ENCODE measurements at regions not wholly inside any gene's neighbourhood (a gene's known extent, or its start where the extent isn't known, plus 50 kb on each side); places are given as distances from the start of the nearest gene placed in this dataset.

DNA sequence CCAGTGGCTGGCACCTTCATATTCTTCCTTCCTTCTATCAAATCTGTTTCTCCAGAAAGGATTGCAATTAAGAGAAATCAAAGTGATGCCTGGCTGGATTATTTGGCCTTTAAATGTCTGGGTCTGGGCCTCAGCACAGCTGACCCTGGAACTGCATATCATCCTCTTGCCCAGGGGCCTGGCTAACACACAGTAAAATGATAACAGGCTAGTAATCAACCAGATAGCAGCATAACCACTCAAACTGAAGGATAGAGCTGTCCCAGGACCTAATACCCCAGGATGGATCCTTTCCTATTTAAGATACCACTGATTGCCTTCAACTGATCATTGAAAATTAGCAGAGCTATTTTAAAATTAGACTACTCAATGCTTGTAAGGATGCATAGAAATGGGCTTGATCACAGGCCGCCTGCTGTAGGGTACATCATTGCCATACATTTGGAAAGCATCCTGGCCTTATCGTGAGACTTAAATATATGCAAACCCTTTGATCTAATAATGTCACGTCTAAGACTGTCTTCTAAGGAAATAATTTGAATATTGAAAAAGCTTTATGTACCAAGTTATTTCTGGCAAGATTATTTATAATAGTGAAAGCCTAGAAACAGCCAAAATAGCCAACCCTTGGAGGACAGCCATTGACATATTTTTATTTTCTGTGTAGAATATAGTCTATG lies 144.0 kb upstream of the CHST15 start:
- H3K4me3 ChIP-seq (ENCODE audit: low read depth, low read length) = no peak overlapping the region
- TF ChIP-seq, protein P1, sequence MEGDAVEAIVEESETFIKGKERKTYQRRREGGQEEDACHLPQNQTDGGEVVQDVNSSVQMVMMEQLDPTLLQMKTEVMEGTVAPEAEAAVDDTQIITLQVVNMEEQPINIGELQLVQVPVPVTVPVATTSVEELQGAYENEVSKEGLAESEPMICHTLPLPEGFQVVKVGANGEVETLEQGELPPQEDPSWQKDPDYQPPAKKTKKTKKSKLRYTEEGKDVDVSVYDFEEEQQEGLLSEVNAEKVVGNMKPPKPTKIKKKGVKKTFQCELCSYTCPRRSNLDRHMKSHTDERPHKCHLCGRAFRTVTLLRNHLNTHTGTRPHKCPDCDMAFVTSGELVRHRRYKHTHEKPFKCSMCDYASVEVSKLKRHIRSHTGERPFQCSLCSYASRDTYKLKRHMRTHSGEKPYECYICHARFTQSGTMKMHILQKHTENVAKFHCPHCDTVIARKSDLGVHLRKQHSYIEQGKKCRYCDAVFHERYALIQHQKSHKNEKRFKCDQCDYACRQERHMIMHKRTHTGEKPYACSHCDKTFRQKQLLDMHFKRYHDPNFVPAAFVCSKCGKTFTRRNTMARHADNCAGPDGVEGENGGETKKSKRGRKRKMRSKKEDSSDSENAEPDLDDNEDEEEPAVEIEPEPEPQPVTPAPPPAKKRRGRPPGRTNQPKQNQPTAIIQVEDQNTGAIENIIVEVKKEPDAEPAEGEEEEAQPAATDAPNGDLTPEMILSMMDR (IDR thresholded peaks at IDR 0.05; ENCODE audit: insufficient read depth, low read depth, low read length) = no peak
- no peak for DNase-seq (ENCODE audit: low read depth)

DNA sequence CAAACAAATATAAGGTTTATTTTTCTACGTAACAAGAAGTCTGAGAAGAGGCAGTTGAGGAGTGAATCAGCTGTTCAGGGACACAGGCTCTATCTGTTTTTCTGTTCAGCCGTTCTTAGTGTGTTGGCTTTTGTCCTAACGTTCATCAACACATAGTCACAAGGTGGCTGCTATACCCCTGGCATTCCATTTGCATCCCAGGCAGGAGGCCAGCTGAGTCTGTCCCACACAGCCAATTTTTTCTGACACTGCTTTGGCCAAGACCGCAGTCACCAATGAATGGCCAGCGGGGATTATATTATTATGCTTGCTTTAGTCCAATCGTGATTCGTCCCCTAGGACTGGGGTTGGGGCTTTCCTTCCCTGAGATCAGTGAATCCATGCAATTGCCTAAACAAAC lies 143.4 kb upstream of the CHST15 start:
- no peak overlapping the region for H3K4me3 ChIP-seq (ENCODE audit: low read depth, low read length)
- DNase-seq (ENCODE audit: low read depth) = no peak
- TF ChIP-seq, protein P1 (IDR thresholded peaks at IDR 0.05; ENCODE audit: insufficient read depth, low read depth, low read length) = no peak

DNA sequence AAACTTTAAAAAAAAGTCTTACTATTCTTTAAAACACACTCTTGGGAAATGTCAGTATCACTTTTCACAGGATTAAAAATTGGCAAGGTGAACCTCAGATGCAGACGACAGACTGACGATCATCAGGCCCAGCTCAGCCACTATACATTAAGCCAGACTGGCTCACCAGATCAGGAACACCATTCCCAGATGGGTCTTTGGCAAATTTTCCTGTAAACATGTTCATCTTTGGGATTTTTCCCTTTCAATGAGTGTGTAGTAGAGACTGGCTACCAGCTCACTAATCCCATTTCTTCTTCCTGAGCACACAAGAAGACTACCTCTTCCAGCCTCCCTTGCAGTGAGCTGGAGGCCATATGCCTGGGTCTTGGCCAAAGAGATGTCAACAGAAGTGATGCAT lies 142.7 kb upstream of the CHST15 start:
- no peak overlapping the region for H3K4me3 ChIP-seq (ENCODE audit: low read depth, low read length)
- TF ChIP-seq, protein P1 (IDR thresholded peaks at IDR 0.05; ENCODE audit: insufficient read depth, low read depth, low read length) = no peak
- no peak for DNase-seq (ENCODE audit: low read depth)

DNA sequence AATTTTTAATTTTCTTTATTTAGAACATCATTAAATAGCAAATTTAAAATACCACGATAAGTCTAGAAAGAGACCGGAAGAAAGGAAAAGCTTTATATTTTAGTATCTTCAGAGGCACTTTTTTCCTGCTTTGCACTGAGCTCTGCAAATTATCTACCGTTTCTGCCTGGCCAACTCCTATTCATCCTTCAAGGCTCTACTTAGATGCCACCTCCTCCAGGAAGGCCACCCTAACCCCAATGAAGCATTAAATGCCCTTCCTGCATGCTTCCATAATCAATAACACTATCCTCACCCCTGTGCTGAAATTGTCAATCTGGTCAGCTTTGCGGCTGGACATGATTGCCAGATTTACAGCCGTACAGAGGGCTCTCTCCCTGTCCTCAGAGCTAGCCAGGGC lies 141.8 kb upstream of the CHST15 start:
- DNase-seq (ENCODE audit: low read depth) = no peak
- TF ChIP-seq, protein P1 (IDR thresholded peaks at IDR 0.05; ENCODE audit: insufficient read depth, low read depth, low read length) = no peak
- no peak overlapping the region for H3K4me3 ChIP-seq (ENCODE audit: low read depth, low read length)

DNA sequence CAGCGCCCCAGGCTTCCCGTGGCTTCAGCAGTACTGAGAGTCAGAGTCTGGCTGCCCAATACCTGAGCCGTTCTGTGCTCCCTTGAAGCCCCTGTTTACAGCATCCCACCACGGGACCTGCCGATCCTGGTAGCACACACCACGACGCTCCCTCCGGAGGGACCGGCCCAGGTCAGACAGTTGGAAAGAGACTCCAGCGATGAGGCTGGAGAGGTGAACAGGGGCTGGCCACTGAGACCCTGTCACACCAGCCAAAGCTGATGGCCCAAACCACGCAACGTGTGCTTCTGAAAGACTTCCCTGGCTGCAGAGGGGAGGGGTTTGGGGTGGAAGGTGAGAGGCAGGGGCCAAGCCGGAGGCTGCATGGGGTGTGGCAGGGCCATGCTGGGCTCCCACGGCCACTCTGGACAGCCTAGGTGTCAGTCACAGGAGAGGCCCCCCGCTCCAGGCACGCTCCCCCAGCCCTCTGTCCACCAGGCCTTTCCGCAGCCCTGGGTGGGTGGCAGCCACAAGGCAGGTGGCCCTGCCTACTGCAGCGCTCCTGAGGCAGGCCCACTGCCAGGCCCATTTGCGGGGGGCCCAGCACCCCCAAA lies 140.2 kb upstream of the CHST15 start:
- TF ChIP-seq, protein P1 (IDR thresholded peaks at IDR 0.05; ENCODE audit: insufficient read depth, low read depth, low read length) = no peak
- DNase-seq (ENCODE audit: low read depth) = no peak
- no peak overlapping the region for H3K4me3 ChIP-seq (ENCODE audit: low read depth, low read length)

DNA sequence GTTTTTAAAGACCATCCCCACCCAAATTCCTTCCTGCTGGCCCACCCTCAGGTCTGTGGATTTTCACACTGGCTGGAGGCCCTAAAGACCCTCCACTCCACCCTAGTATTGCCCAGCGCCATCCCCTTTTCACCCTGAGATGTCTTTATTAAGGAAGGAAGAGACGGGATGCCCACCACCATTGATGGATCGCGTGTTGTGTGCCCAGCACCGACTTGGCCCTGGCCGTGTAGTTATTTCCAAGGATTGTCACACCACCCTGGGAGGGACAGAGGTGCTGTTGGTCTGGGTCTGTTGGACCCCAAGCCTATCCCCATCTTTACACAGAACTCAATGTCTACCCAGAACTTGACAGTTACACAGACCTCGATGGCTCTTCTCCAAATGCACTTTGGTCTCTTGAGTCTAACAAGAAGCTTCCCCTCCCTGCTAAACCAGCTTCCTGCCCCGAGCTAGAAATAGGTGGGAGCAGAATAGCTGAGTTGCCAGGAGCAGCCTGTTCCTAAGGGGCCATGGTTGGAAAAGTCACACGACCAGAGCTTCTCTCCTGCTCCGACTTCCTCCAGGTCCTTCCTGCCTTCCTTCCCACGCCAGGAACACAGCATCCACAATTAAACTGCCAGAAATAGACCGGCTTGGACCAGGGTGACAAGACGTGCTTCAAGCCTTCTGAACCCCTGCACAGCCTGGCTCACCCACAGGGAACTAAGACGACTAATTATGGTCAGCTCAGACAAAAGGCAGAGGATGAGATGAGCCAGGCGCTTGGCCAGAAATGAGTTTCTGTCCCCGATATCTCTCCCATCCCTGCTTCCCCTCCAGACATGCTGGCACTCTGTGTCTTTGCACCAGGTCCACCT lies 139.5 kb upstream of the CHST15 start:
- H3K4me3 ChIP-seq (ENCODE audit: low read depth, low read length) = no peak overlapping the region
- TF ChIP-seq, protein P1 (IDR thresholded peaks at IDR 0.05; ENCODE audit: insufficient read depth, low read depth, low read length) = no peak
- no peak for DNase-seq (ENCODE audit: low read depth)

Data from fibroblast of villous mesenchyme (primary cell).